K562 (cell line): ENCODE measurements at regions not wholly inside any gene's neighbourhood (a gene's known extent, or its start where the extent isn't known, plus 50 kb on each side); places are given as distances from the start of the nearest gene placed in this dataset.

Experiments used
- ATAC-seq: fragments of 200-7000 bp; cut with Tn5 transposase; 3 replicates; pipeline ENCODE4 v1.9.1; 2020; ENCODE audit warnings: moderate library complexity
- BruUV-seq: library from RNA; stranded (reverse); fragments of 400-500 nt; replicated peaks from 2 replicates; lab custom pipeline; 2021; lab: Mats Ljungman, UMichigan
- CTCF ChIA-PET: fragments of 300-600 bp; formaldehyde crosslinking; extraction: SDS; loops from one replicate; lab custom pipeline; 2021; ENCODE audit warnings: low intra/inter-chr PET ratio; lab: Yijun Ruan, JAX
- POLR2A ChIA-PET: fragments of 300-600, 350-650 bp; sonication (Branson Sonifier 250); formaldehyde crosslinking; extraction: SDS; loops from one replicate; lab custom pipeline; 2021; ENCODE audit warnings: antibody characterized with exemption, inconsistent platforms; lab: Yijun Ruan, JAX
- DNase-seq, 4 experiments: peaks; one replicate each; pipeline versions ENCODE4 v3.0.0 to v3.0.0-alpha.2; 2011 to 2018; ENCODE audit warnings: low spot score in 3 of 4, mixed read lengths in 3 of 4; ENCODE audit errors: extremely low read depth in 1 of 4
- FAIRE-seq: peaks from 2 replicates; lab custom pipeline; 2011; peaks lifted over from hg19 to GRCh38; lab: Jason Lieb, UNC
- H2AFZ ChIP-seq: 2 replicates; pipeline ENCODE4 v1.6.0; 2011; ENCODE audit warnings: low read depth, low read length, control low read depth, inconsistent platforms
- H3K27ac ChIP-seq: fragments of 200-600 bp; 3 replicates; pipeline ENCODE4 v1.8.0; 2011; ENCODE audit warnings: low read depth, mild to moderate bottlenecking, control low read depth, inconsistent platforms, low read length, moderate library complexity, mixed read lengths; ENCODE audit errors: extremely low read depth
- H3K27me3 ChIP-seq, 2 experiments: fragments of 300-600 bp in 1 of 2; 2 replicates in 1 of 2; 3 replicates in 1 of 2; pipeline versions ENCODE4 v1.6.0 to v1.8.0; 2011; ENCODE audit warnings: inconsistent platforms in 2 of 2, low read length in 2 of 2, mild to moderate bottlenecking in 1 of 2, mixed read lengths in 1 of 2, moderate library complexity in 1 of 2; ENCODE audit not compliant: control insufficient read depth in 2 of 2, insufficient read depth in 2 of 2
- H3K36me3 ChIP-seq: fragments of 300-600 bp; 3 replicates; pipeline ENCODE4 v1.8.0; 2011; ENCODE audit warnings: mild to moderate bottlenecking, low read length, inconsistent platforms; ENCODE audit not compliant: control insufficient read depth, insufficient read depth
- H3K4me1 ChIP-seq, 2 experiments: fragments of 200-600 bp in 1 of 2; replicated peaks in 1 of 2; 2 replicates in 1 of 2; 3 replicates in 1 of 2; pipeline versions ENCODE4 v1.5.1 to v1.8.0; 2011; ENCODE audit warnings: inconsistent platforms in 2 of 2, low read length in 2 of 2, mild to moderate bottlenecking in 1 of 2, mixed read lengths in 1 of 2, moderate library complexity in 1 of 2; ENCODE audit not compliant: control insufficient read depth in 2 of 2, insufficient read depth in 2 of 2
- H3K4me2 ChIP-seq: 2 replicates; pipeline ENCODE4 v1.6.1; 2011; ENCODE audit warnings: low read length, control low read depth, inconsistent platforms, mixed read lengths; ENCODE audit not compliant: insufficient read depth
- H3K4me3 ChIP-seq: fragments of 200-600 bp; sonication (generic), shearing (Covaris generic); 2 replicates; pipeline ENCODE4 v1.5.1; 2016; ENCODE audit warnings: control low read depth, inconsistent platforms
- H3K79me2 ChIP-seq: fragments of 200-600 bp; 3 replicates; pipeline ENCODE4 v1.8.0; 2011; ENCODE audit warnings: low read length, inconsistent platforms; ENCODE audit not compliant: control insufficient read depth, insufficient read depth
- H3K9ac ChIP-seq, 2 experiments: 2 replicates each; pipeline versions ENCODE4 v1.6.0 to v1.6.1; 2011; ENCODE audit warnings: low read depth in 2 of 2, low read length in 2 of 2, control low read depth in 1 of 2, inconsistent platforms in 1 of 2, mild to moderate bottlenecking in 1 of 2, mixed read lengths in 1 of 2; ENCODE audit not compliant: insufficient read depth in 1 of 2
- H3K9me1 ChIP-seq: one replicate; pipeline ENCODE4 v1.6.0; 2011; ENCODE audit warnings: inconsistent platforms, mild to moderate bottlenecking, low read length, moderate library complexity; ENCODE audit not compliant: control insufficient read depth, insufficient read depth
- H3K9me3 ChIP-seq: replicated peaks from 2 replicates; pipeline ENCODE4 v1.5.1; 2011; ENCODE audit warnings: low read depth, low read length, inconsistent platforms; ENCODE audit not compliant: control insufficient read depth, insufficient read depth
- H4K20me1 ChIP-seq: replicated peaks from 2 replicates; pipeline ENCODE4 v1.6.1; 2011; ENCODE audit warnings: low read length, inconsistent platforms, mixed read lengths; ENCODE audit not compliant: control insufficient read depth, insufficient read depth
- DDX20 ChIP-seq: fragments of 450-650 bp; IDR thresholded peaks from 2 replicates; pipeline ENCODE4 v1.6.1; 2016; ENCODE audit warnings: missing genetic modification characterization, low read depth, mild to moderate bottlenecking, missing compliant biosample characterization, moderate library complexity
- E2F4 ChIP-seq: sonication (generic); formaldehyde crosslinking; IDR thresholded peaks from 2 replicates; pipeline ENCODE4 v1.8.0; 2022; ENCODE audit warnings: mild to moderate bottlenecking, low read depth, missing genetic modification reagents
- HOMEZ ChIP-seq: fragments of 250-450 bp; sonication (Bioruptor Pico); IDR thresholded peaks from 2 replicates; pipeline ENCODE4 v1.4.0; 2020; ENCODE audit warnings: mild to moderate bottlenecking, moderate library complexity
- ZNF398 ChIP-seq: fragments of 250-450 bp; sonication (Bioruptor Pico); IDR thresholded peaks from 2 replicates; pipeline ENCODE4 v1.8.0; 2021; ENCODE audit warnings: moderate library complexity, mild to moderate bottlenecking, inconsistent platforms
- ZNF512 ChIP-seq: IDR thresholded peaks from 2 replicates; pipeline ENCODE4 v1.6.1; 2016; ENCODE audit warnings: missing genetic modification characterization, missing compliant biosample characterization
- ZNF639 ChIP-seq, 2 experiments: fragments of 200-800 bp in 1 of 2; sonication (Bioruptor generic) in 1 of 2; sonication (generic) in 1 of 2; formaldehyde crosslinking in 1 of 2; IDR thresholded peaks in 1 of 2; conservative IDR thresholded peaks in 1 of 2; 2 replicates each; pipeline versions ENCODE4 v1.5.0 to v1.6.1; 2016 to 2020; ENCODE audit warnings: missing compliant biosample characterization in 1 of 2, missing genetic modification characterization in 1 of 2, missing genetic modification reagents in 1 of 2
- ZNF696 ChIP-seq: fragments of 250-450 bp; sonication (Bioruptor Pico); conservative IDR thresholded peaks from 2 replicates; pipeline ENCODE4 v1.4.0; 2020; ENCODE audit warnings: mild to moderate bottlenecking, moderate library complexity
- WGBS: fragments of 100-300 bp; shearing (Covaris generic); methylation state at CpG from one replicate; pipeline ENCODE4 v1.1.6; 2016; ENCODE audit warnings: low coverage, mixed read lengths; ENCODE audit not compliant: insufficient coverage; ENCODE audit errors: missing lambda C conversion rate; 5-methylcytosine and 5-hydroxymethylcytosine counted together
- in situ Hi-C: fragments of 300-500 bp; cut with MboI; formaldehyde crosslinking; loops from 4 replicates; pipeline ENCODE4 v1.15.0; 2018; ENCODE audit warnings: inconsistent platforms, mixed read lengths
- intact Hi-C: fragments of 100-400 bp; cut with micrococcal nuclease; formaldehyde crosslinking; loops from 2 replicates; pipeline ENCODE4 v1.14.2; 2022

- H3K36me3 ChIP-seq: no peaks in the 10 kb centered on the region
- no peaks in the 10 kb centered on the region for H3K27me3 ChIP-seq
- no peak overlapping the region for H3K4me2 ChIP-seq
- H2AFZ ChIP-seq: no peak overlapping the region
- no peaks in the 10 kb centered on the region for H3K4me1 ChIP-seq
- DNase-seq (no peak), FAIRE-seq (no peak), ATAC-seq (no peak)
- CTCF ChIA-PET: no interaction called here
- no peaks in the 10 kb centered on the region for H3K79me2 ChIP-seq
- no peaks in the 10 kb centered on the region for H3K9me3 ChIP-seq
- BruUV-seq: no TSS peak
- TF ChIP-seq HOMEZ (CRISPR knock-in tag): no peak
- peak; percentile 75 for TF ChIP-seq ZNF512 (tag)
- no peaks in the 10 kb centered on the region for H3K9me1 ChIP-seq
- in situ Hi-C loops: no loop called here
- H3K4me3 ChIP-seq: no peak overlapping the region
- intact Hi-C loops: no loop called here
- POLR2A ChIA-PET: no interaction called here
- H4K20me1 ChIP-seq: no peaks in the 10 kb centered on the region
- H3K9ac ChIP-seq: no peak overlapping the region
- 0% methylated on average over 1 of the region's 1 CpG for WGBS
- H3K27ac ChIP-seq: no peak overlapping the region
Measured at GRCh38 chr1:221520250-221520649, 221.6 kb downstream of the DUSP10 start.

- Histone ChIP-seq H3K79me2 (no peaks in the 10 kb centered on the region), H3K36me3 (no peaks in the 10 kb centered on the region), H3K9ac (no peak overlapping the region), H3K4me1 (no peaks in the 10 kb centered on the region), H3K27me3 (no peaks in the 10 kb centered on the region), H3K4me2 (no peak overlapping the region), H3K27ac (no peak overlapping the region), H3K9me3 (no peaks in the 10 kb centered on the region), H2AFZ (no peak overlapping the region), H3K4me3 (no peak overlapping the region), H4K20me1 (no peaks in the 10 kb centered on the region), H3K9me1 (no peaks in the 10 kb centered on the region)
- FAIRE-seq (no peak), ATAC-seq (no peak), DNase-seq (no peak)
- intact Hi-C loops (no loop called here), in situ Hi-C loops (no loop called here)
- BruUV-seq: no TSS peak
- 0% methylated on average over 3 of the region's 3 CpGs for WGBS
- ChIA-PET POLR2A (no interaction called here), CTCF (no interaction called here)
- TF ChIP-seq ZNF639 (CRISPR knock-in tag; conservative IDR thresholded peaks at IDR 0.05 in 1 of 2, IDR thresholded peaks at IDR 0.05 in 1 of 2) (no peak), ZNF696 (CRISPR knock-in tag) (no peak), ZNF398 (CRISPR knock-in tag) (no peak), E2F4 (no peak), DDX20 (tag) (no peak)
Measured at GRCh38 chr1:221521686-221522085, 220.2 kb downstream of the DUSP10 start.
